HG02610 (cell line): ENCODE measurements at regions not wholly inside any gene's neighbourhood (a gene's known extent, or its start where the extent isn't known, plus 50 kb on each side); places are given as distances from the start of the nearest gene placed in this dataset.
A peak's percentile ranks its signal among the peaks of the same experiment; 100 is the strongest.

Source experiments
- ATAC-seq: cut with Tn5 transposase; IDR thresholded peaks from one replicate; pipeline ENCODE4 v1.9.1; 2021; ENCODE audit warnings: mild to moderate bottlenecking, moderate library complexity; ENCODE audit not compliant: unreplicated experiment

GRCh38 chr10:28781296-28781695 is 104.0 kb downstream of the BAMBI start:
- no peak for ATAC-seq

GRCh38 chr10:28783087-28783486 is 105.8 kb downstream of the BAMBI start:
- ATAC-seq = no peak

- no peak for ATAC-seq
These were observed 107.7 kb downstream of the BAMBI start for GRCh38 chr10:28785018-28785417.

- peak; percentile 75 for ATAC-seq
These were observed 110.9 kb downstream of the BAMBI start for GRCh38 chr10:28788252-28788651.

- no peak for ATAC-seq
These were observed 111.4 kb downstream of the BAMBI start for GRCh38 chr10:28788762-28789161.

- ATAC-seq = no peak
These were observed 112.8 kb downstream of the BAMBI start for GRCh38 chr10:28790146-28790545.

GRCh38 chr10:28793482-28793881 is 116.2 kb downstream of the BAMBI start:
- ATAC-seq = no peak

GRCh38 chr10:28794986-28795385 is 117.7 kb downstream of the BAMBI start:
- no peak for ATAC-seq

GRCh38 chr10:28796606-28797512 is 119.5 kb downstream of the BAMBI start:
- no peak for ATAC-seq

- no peak for ATAC-seq
These were observed 120.6 kb downstream of the BAMBI start for GRCh38 chr10:28797904-28798371.

GRCh38 chr10:28798428-28798955 is 121.2 kb downstream of the BAMBI start:
- ATAC-seq = no peak

- no peak for ATAC-seq
These were observed 121.6 kb downstream of the BAMBI start for GRCh38 chr10:28798964-28799363.

- ATAC-seq = no peak
These were observed 122.8 kb downstream of the BAMBI start for GRCh38 chr10:28800144-28800543.

GRCh38 chr10:28801247-28801646 is 123.9 kb downstream of the BAMBI start:
- no peak for ATAC-seq

- no peak for ATAC-seq
These were observed 124.5 kb downstream of the BAMBI start for GRCh38 chr10:28801869-28802268.

GRCh38 chr10:28805390-28805789 is 128.1 kb downstream of the BAMBI start:
- ATAC-seq = no peak

- no peak for ATAC-seq
These were observed 129.2 kb downstream of the BAMBI start for GRCh38 chr10:28806488-28806941.

GRCh38 chr10:28806951-28807759 is 129.8 kb downstream of the BAMBI start:
- no peak for ATAC-seq

- ATAC-seq = no peak
These were observed 130.7 kb downstream of the BAMBI start for GRCh38 chr10:28807760-28808613.

GRCh38 chr10:28808693-28809092 is 131.4 kb downstream of the BAMBI start:
- no peak for ATAC-seq
